Right cardiac atrium (tissue), 5 donors: ENCODE measurements at regions not wholly inside any gene's neighbourhood (a gene's known extent, or its start where the extent isn't known, plus 50 kb on each side); places are given as distances from the start of the nearest gene placed in this dataset.

Experiments
- ATAC-seq, 2 donors: fragments of 200-7000 bp; cut with Tn5 transposase; one replicate each; pipeline versions ENCODE4 v1.8.0 to v1.9.1; 2020; ENCODE audit warnings: moderate library complexity in 2 of 2, mild to moderate bottlenecking in 1 of 2
- DNase-seq, 3 donors: peaks; one replicate each; pipeline ENCODE4 v3.0.0-alpha.2; 2020
- H3K27ac ChIP-seq: one replicate; pipeline ENCODE4 v1.5.1; 2013; ENCODE audit warnings: mild to moderate bottlenecking, low read length, control low read depth, moderate library complexity
- H3K27me3 ChIP-seq: one replicate; pipeline ENCODE4 v1.6.1; 2013; ENCODE audit not compliant: control insufficient read depth, insufficient read depth
- H3K4me1 ChIP-seq: one replicate; pipeline ENCODE4 v1.6.1; 2013; ENCODE audit warnings: low read length; ENCODE audit not compliant: control insufficient read depth, insufficient read depth
- H3K4me3 ChIP-seq: one replicate; pipeline ENCODE4 v1.5.1; 2013; ENCODE audit warnings: low read length, control low read depth
- H3K9me3 ChIP-seq: one replicate; pipeline ENCODE4 v1.6.1; 2013; ENCODE audit warnings: low read length; ENCODE audit not compliant: control insufficient read depth
- WGBS: extraction: QIAGEN DNeasy Blood & Tissue Kit; methylation state at CpG from one replicate; pipeline ENCODE4 v1.1.7; 2013; 5-methylcytosine and 5-hydroxymethylcytosine counted together
- intact Hi-C, 4 donors: fragments of 100-400 bp; cut with DNase I; formaldehyde crosslinking; loops; one replicate each; pipeline versions ENCODE4 v1.11.0 to v1.14.0; 2022 to 2023
- donor health status: healthy with polysubstance abuse.
- donor health status: DM: no; HTN: yes; CAD: no.
- donor health status: DM: no; HTN: no; CAD: no.
- donor health status: DM: no; HTN: yes; CAD: no; lungs with severe emphysema.
- donor health status: DM: yes; HTN: yes; CAD: no.

DNA sequence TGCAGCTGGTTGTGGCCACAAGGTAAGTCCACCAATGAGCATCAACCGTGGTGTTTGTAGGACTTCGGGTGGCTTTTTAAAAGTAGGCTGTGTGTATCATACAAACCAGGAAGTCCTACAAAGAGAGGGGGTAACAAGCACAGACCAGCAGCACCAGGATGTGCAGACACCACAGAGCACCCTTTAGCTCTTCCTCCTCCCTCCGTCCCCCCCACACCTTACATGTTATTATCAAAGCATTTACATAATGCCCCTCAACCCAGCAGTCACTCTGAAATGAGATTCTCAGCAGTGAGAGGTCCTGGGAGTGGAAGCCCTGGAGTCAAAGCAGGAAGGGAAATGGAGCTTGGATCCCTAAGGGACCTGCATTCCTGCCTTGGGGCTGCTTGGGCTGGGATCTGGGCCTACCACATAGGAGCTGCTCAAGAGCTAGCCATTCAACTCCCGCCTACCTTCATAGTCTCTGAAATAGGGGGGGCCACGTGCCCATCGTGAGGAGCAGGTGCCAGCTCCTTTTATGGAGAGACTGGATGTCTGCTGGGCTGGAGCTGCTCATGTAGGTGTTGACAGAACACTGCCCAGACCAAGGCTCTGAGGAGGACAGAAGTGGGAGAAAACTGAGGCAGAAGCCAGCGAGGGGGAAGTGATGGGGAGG is 90.6 kb downstream of the PSMB1 start:
- Histone ChIP-seq H3K9me3 (no peaks in the 10 kb centered on the region), H3K4me1 (no peaks in the 10 kb centered on the region), H3K27me3 (no peaks in the 10 kb centered on the region), H3K4me3 (no peak overlapping the region), H3K27ac (no peak overlapping the region)
- intact Hi-C loops = no loop called here
- ATAC-seq (peak; percentile 44 to 77), DNase-seq (no peak)
- 55% methylated on average over 7 of the region's 7 CpGs for WGBS

DNA sequence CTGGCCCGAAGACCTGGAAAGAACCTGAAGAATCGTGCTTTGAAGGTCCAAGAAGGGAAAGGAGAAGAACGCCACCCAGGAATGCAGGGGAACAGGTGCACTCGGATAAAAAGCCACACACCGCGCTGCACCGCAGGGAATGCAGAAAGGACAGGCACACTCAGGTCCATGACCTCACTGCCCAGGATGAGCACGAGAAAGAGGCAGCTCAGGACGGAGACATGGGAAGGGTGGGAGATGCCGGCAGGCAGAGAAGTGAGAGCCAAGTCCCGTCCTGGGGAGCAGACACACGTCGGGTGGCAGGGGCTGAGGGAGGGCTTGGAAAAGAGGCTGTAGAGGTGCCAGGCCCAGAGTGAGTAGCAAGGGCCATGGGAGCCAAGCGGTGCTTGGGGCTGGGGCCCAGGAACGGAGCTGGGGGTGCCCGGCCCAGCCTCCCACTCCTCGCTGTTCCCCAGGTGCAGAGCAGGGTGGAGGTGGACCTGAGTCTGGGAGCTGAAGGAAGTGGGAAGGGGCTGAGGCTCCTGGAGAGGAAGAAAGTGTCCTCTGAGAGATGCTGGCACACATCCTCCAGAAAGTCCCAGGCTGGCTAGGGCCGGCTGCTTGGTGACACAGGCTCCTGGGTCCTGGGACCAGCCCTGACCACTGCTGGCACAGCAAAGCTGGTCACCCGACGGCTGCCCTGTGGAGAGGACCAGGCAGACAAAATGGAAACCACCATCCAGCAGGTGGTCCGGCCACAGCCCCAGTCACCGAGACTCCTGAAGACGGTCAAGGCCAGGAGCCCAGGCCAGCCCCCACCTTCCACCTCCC is 91.3 kb downstream of the PSMB1 start:
- intact Hi-C loops = no loop called here
- Histone ChIP-seq H3K27ac (no peak overlapping the region), H3K4me1 (peaks cover 2% of the 10 kb centered on the region), H3K9me3 (no peaks in the 10 kb centered on the region), H3K4me3 (no peak overlapping the region), H3K27me3 (no peaks in the 10 kb centered on the region)
- 86% methylated on average over 23 of the region's 23 CpGs for WGBS
- ATAC-seq = peak; percentile 7 to 28
- no peak for DNase-seq

DNA sequence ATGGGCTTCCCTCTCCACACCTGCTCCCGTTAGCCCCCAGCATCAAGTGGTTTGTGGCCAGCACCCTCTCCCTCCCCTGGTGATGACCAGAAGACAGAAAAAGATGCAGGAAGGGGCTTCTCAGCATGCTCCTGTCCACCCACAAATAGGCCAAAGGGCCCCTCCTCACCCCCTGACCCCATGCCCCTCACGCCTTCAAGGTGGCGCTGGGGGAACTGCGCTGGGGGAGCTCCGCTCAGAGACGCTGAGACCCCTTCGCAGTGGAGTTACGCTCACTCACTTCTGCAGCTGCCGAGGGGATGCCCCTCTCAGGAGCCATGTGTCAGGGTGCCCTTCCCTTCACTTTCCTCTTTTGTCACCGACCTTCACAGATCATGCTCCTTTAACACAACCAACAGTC is 92.0 kb downstream of the PSMB1 start:
- DNase-seq = no peak
- intact Hi-C loops = no loop called here
- 86% methylated on average over 10 of the region's 10 CpGs for whole genome bisulfite sequencing

DNA sequence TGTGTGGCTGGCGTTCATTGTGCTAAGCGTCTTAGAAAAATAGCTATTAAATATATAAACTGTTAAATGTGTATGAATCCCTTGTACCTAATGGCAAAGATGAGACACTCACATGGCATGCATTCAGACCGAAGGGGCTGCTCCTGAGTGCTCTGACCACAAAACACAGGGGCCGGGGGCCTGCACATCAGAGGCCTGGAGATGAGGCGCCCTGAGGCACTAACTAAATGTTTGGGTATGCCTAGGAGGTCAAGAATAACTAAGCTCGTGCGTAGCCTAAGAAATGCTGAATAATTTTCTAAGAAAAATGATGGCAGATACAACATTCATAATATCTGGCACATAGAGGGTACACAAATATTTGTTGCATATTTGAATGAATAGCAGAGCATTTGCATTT is 92.5 kb downstream of the PSMB1 start:
- Histone ChIP-seq H3K27me3 (no peaks in the 10 kb centered on the region), H3K9me3 (no peaks in the 10 kb centered on the region), H3K4me3 (no peak overlapping the region), H3K4me1 (peaks cover 2% of the 10 kb centered on the region), H3K27ac (no peak overlapping the region)
- intact Hi-C loops = no loop called here
- ATAC-seq (no peak), DNase-seq (no peak)
- WGBS = 92% methylated on average over 7 of the region's 7 CpGs

More for the DNA sequence above, 92.0 kb downstream of the PSMB1 start:
- peaks cover 2% of the 10 kb centered on the region for H3K4me1 ChIP-seq
- no peaks in the 10 kb centered on the region for H3K27me3 ChIP-seq
- H3K9me3 ChIP-seq = no peaks in the 10 kb centered on the region
- H3K27ac ChIP-seq = no peak overlapping the region
- H3K4me3 ChIP-seq = no peak overlapping the region
- ATAC-seq = no peak

DNA sequence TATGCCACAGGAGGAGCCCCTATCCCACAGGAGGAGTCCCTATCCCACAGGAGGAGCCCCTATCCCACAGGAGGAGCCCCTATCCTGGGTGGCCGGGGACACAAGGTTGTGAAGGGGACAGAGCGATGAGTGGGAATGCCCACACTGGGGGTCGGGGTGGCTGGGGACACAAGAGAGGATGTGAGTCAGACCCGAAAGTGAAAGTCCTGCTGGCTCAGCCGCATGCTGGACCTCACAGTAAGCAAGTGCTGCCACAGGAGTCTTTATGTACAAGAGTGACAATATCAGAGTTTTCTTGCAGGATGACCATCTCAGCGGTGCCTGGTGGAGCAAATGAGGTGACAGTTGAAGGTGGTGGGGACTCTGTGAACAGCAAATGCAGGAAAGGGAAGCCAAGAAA is 93.7 kb downstream of the PSMB1 start:
- Histone ChIP-seq H3K9me3 (no peaks in the 10 kb centered on the region), H3K27me3 (no peaks in the 10 kb centered on the region), H3K27ac (no peak overlapping the region), H3K4me1 (peaks cover 2% of the 10 kb centered on the region), H3K4me3 (no peak overlapping the region)
- DNase-seq (peak in 1 of 3 donors; percentile 68), ATAC-seq (peak in 1 of 2 donors; percentile 48)
- 35% methylated on average over 6 of the region's 6 CpGs for WGBS
- intact Hi-C loops = no loop called here

DNA sequence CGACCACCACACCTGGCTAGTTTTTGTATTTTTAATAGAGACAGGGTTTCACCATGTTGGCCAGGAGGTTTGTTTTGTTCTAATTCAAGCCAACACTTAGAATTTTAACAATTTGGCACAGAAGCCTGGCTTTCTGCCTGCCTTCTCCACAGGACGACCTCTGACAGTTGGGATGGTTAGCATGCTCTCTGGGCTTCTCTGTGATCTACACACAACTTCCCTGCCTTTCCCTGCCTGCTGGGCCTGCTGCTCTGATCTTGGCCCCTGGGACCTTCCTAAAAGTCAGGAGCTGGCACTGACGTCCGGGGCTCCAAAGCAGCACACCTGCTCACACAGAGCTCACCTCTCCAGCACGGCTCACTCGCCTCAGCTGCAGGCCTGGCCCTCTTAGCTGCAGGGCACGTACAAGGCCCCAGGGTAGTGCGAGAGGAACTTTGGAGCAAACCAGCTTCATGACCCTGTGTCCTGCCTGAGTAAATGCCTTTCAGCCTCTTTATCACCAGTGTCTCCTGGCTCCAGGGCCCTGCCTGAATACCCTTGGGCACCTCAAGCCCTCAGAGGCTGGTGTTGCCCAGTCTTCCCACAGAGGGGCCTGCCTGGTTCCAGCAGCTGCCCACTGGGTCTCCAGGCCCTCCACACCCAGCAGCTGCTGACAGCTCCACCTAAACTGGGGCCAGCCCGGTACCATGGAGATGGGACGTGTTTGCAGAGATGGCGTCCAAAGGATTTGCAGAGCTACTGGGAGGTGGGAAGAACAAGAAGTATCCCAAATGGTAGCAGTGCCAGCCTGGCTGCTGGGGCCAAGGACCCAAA is 96.0 kb downstream of the PSMB1 start:
- H3K9me3 ChIP-seq = no peaks in the 10 kb centered on the region
- intact Hi-C loops = no loop called here
- WGBS = 64% methylated on average over 11 of the region's 11 CpGs
- ATAC-seq = peak; percentile 33 to 73
- H3K27me3 ChIP-seq = no peaks in the 10 kb centered on the region
- H3K27ac ChIP-seq = no peak overlapping the region
- DNase-seq = peak in 1 of 3 donors; percentile 75
- peaks cover 2% of the 10 kb centered on the region for H3K4me1 ChIP-seq
- H3K4me3 ChIP-seq = no peak overlapping the region
